ENCODE measurements at regions not wholly inside any gene's neighbourhood (a gene's known extent, or its start where the extent isn't known, plus 50 kb on each side); places are given as distances from the start of the nearest gene placed in this dataset.

- TF ChIP-seq CTCF (IDR thresholded peaks at IDR 0.05) (no peak), POLR2A (IDR thresholded peaks at IDR 0.05) (no peak)
Observed at GRCh38 chr10:64518456-64518855, 997.3 kb downstream of the REEP3 start.

Measured in body of pancreas (tissue), 4 donors.